HG03066 (cell line): ENCODE measurements at regions not wholly inside any gene's neighbourhood (a gene's known extent, or its start where the extent isn't known, plus 50 kb on each side); places are given as distances from the start of the nearest gene placed in this dataset.

Experiments used
- ATAC-seq: cut with Tn5 transposase; IDR thresholded peaks from one replicate; pipeline ENCODE4 v1.9.1; 2021; ENCODE audit warnings: low read depth; ENCODE audit not compliant: unreplicated experiment

GRCh38 chr2:18467749-18468360 lies 92.6 kb downstream of the RDH14 start:
- ATAC-seq, result no peak

DNA sequence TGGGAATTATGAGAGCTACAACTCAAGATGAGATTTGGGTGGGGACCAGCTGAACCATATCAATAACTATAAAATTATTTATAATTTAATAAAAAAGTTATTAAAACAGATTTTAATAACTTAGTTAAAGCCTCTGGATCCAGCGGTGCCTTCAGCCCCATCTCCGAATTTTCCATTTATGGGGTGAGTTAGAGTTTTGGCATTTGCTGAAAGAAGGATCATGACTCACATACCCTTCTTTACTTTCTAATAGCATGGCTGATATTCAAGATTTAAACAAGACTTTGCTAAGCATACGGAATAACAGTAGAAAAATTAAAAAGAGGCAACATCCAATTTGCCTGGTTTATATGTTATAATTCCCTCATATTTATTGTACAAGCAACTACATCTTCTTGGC lies 94.5 kb downstream of the RDH14 start:
- no peak for ATAC-seq

- ATAC-seq, result no peak
Measured at GRCh38 chr2:18464913-18465312, 95.5 kb downstream of the RDH14 start.

- ATAC-seq, result no peak
Measured at GRCh38 chr2:18456026-18456425, 104.4 kb downstream of the RDH14 start.

- ATAC-seq, result no peak
Measured at GRCh38 chr2:18455236-18455862, 105.1 kb downstream of the RDH14 start.

DNA sequence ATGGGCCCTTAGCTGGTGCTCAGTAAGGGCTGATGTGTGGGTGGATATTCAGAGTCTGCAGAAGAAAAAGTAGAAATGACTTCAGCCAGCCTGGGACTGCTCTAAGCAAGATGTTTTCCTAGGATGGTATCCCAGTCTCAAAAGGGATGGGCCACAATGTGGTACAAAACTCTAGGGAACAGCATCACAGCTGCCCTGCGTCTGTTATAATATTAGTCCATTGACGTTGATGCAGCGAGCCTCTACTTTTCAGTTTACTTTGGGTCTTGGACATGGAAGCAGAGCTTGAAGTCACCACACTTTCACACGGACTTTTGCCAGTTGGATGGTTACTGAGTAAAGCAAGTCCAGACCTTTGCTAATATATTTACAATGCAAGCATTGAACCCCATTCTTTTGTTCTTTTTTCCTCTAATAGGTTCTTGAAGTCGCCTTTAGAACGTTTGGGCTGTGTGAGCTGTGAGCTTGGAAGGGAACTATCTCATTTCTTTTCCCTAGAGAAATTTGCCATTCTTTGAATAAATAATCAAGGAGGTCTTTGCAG lies 105.7 kb downstream of the RDH14 start:
- no peak for ATAC-seq

GRCh38 chr2:18446715-18447114 lies 113.7 kb downstream of the RDH14 start:
- ATAC-seq, result no peak

GRCh38 chr2:18445433-18446320 lies 114.8 kb downstream of the RDH14 start:
- no peak for ATAC-seq

DNA sequence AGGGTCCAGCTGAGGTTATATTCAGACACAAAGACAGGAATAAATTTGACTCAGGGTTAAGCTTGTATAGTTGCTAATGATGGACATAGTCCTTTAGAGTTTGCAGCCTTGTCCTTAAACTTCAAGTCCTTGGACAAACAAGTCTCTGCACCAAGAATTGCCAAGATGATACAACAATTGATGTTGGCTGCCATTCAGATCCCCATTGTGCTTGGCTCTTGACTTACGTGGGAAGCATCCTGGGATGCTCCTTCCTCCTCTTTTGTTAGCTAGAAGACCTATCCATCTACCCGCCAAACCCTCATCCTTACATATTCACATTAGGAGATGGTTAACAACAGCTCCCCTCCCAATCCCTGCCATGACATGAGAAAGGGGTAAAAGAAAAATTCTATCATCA lies 115.6 kb downstream of the RDH14 start:
- ATAC-seq, result no peak

DNA sequence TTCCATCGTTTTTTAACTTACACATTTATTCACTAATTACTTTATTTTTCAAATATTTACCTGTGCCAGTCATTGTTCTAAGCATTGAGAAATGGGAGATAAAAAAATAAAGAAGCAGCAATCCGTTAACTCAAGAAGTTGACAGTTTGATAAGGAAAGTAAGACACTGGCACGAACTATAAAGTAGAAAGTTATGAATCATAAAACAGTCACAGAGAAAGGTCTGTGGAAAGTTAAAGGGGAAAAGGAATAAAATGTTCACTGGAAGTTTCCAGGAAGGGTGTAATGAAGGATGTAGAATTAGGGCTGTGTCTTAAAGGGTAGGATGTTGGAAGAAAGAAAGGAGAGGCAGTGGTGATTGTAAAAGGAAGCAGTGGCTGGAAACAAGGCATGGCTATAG lies 118.9 kb downstream of the RDH14 start:
- ATAC-seq, result no peak

- no peak for ATAC-seq
Measured at GRCh38 chr2:18440777-18441176, 119.7 kb downstream of the RDH14 start.

DNA sequence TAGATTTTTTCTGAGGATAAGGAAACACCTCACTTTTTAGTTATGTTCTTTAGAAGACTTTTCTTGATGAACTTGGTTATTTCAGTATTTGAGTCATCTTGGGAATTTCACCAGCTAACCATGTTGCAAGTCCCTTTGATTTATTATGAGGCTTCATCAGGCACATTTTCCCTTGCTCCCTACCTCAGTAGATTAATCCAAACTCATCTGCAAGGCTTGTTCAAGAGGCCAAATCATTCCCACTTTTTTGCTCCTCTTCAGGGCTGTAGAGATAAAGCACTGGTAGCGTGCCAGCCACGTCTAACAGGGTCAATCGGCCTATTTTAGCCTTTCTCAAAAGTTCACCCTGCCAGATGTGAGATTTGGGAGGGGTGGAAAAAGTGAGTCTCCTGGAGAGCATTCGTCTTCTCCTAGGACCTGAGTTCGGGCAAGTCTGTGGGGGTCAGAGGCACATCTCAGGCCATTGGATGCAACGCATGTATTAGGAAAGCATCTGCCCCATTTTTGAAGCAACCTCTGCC lies 120.3 kb downstream of the RDH14 start:
- ATAC-seq, result no peak

DNA sequence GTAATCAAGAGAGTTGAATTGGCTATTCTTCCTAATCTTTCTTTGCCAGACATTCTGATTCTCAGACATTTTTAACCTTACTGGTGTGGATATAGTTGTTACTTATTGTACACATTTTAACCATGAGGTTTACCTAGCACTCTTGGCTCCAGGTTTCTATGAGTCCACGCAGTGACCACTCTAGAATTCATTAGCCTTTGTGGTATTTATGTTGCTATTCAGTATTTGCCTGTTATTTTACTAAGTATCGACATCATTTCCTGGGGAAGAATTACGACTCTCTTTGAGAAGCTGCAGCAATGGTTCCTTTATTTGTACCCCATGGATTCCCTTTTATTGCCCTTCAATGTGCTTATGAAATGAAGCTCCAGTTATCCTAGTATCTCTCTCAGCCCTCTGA lies 120.7 kb downstream of the RDH14 start:
- no peak for ATAC-seq

DNA sequence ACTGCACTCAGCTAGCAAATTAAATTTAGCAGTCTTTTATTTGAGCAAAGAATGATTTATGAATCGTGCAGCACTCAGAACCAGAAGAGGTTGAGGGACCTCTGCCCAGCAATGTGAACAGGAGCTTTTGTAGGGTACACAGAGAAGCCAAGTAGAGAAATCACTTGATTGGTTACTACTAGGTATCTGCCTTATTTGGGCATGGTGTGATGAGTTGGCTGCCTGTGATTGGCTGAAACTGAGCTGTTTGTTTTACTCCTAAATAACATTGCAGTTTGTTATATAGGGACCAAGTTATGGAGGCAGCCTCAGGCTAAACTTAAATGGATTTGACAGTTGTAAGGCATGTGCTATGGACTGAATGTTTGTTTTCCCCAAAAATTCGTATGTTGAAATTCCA lies 122.5 kb downstream of the RDH14 start:
- no peak for ATAC-seq

- ATAC-seq, result no peak
Measured at GRCh38 chr2:18436503-18437005, 123.9 kb downstream of the RDH14 start.

- ATAC-seq, result no peak
Measured at GRCh38 chr2:18435426-18436037, 124.9 kb downstream of the RDH14 start.

DNA sequence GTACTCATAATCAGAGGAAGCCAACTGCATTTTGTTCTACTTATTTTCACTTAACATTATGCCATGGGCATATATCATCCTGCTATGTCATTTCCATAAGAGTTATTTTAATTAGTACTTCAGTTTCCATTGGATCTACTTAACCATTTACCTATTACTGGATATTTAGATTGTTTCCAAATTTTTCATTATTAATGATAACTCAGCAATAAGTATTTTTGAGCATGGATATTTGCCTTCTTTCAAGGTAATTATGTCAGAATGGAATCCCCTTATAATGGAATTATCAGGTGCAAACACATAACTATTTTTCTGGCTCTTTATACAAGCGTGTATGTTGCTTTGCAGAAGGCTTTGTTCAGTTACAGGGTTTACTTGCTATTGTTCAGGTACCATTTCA lies 126.6 kb downstream of the RDH14 start:
- no peak for ATAC-seq

GRCh38 chr2:18432999-18433398 lies 127.5 kb downstream of the RDH14 start:
- ATAC-seq, result no peak

- ATAC-seq, result no peak
Measured at GRCh38 chr2:18430996-18431748, 129.3 kb downstream of the RDH14 start.

DNA sequence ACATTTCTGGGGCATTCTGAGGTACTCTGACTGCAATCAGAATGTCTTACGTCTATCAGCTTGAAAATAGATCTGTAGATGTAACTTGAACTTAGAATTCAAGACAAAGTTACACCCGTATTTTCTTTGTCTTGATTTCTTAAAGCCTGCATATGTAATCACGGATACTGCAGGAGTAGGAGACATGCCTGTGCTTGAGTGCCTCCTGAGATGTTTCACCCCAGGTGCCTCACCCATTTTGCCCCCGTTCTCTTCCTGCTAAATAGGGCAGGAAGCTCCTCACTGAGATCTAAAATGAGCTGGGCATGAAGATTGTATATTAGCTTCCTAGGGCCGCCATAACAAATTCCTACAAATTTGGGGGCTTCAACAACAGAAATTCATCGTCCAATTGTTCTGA lies 131.9 kb downstream of the RDH14 start:
- no peak for ATAC-seq
